B cell (primary cell): ENCODE measurements at regions not wholly inside any gene's neighbourhood (a gene's known extent, or its start where the extent isn't known, plus 50 kb on each side); places are given as distances from the start of the nearest gene placed in this dataset.

Source experiments
- ATAC-seq: fragments of 200-7000 bp; cut with Tn5 transposase; one replicate; pipeline ENCODE4 v1.10.0; 2021; ENCODE audit warnings: low read depth, mild to moderate bottlenecking, moderate number of reproducible peaks, moderate library complexity
- CTCF ChIA-PET: fragments of 350-600 bp; sonication (Branson Sonifier 250); formaldehyde crosslinking; loops from one replicate; lab custom pipeline; 2021; ENCODE audit warnings: antibody characterized with exemption, inconsistent platforms; lab: Charles Lee
- POLR2A ChIA-PET: fragments of 350-600 bp; sonication (Branson Sonifier 250); formaldehyde crosslinking; loops from one replicate; lab custom pipeline; 2021; ENCODE audit warnings: antibody characterized with exemption; lab: Charles Lee
- DNase-seq: peaks from one replicate; pipeline ENCODE4 v3.0.0; 2013
- H2AFZ ChIP-seq: 2 replicates; pipeline ENCODE4 v1.6.1; 2012; ENCODE audit warnings: mild to moderate bottlenecking, low read depth, low read length; ENCODE audit not compliant: insufficient read depth, poor library complexity, severe bottlenecking
- H3K27ac ChIP-seq, 2 donors: 1 replicate in 1 of 2; 2 replicates in 1 of 2; pipeline ENCODE4 v1.5.1; 2012 to 2013; ENCODE audit warnings: low read length in 2 of 2, mild to moderate bottlenecking in 2 of 2, moderate library complexity in 1 of 2
- H3K27me3 ChIP-seq, 4 experiments: fragments of 200-600 bp in 1 of 4; sonication (generic) in 1 of 4; replicated peaks in 1 of 4; 1 replicate in 2 of 4; 2 replicates in 2 of 4; pipeline versions ENCODE4 v1.6.1 to v1.7.0; 2013 to 2016; ENCODE audit warnings: low read length in 3 of 4, mild to moderate bottlenecking in 2 of 4, mixed read lengths in 1 of 4, moderate library complexity in 1 of 4; ENCODE audit not compliant: insufficient read depth in 4 of 4, control insufficient read depth in 3 of 4; ENCODE audit errors: control extremely low read depth in 1 of 4
- H3K36me3 ChIP-seq, 2 experiments: replicated peaks in 1 of 2; 1 replicate in 1 of 2; 2 replicates in 1 of 2; pipeline versions ENCODE4 v1.6.1 to v1.7.1; 2013; ENCODE audit warnings: low read length in 1 of 2; ENCODE audit not compliant: insufficient read depth in 2 of 2, control insufficient read depth in 1 of 2; ENCODE audit errors: control extremely low read depth in 1 of 2, extremely low read depth in 1 of 2
- H3K4me1 ChIP-seq, 2 donors: fragments of 200-600 bp in 1 of 2; sonication (generic) in 1 of 2; 1 replicate in 1 of 2; 2 replicates in 1 of 2; pipeline versions ENCODE4 v1.5.1 to v1.6.1; 2013 to 2017; ENCODE audit warnings: low read length in 2 of 2; ENCODE audit not compliant: control insufficient read depth in 2 of 2, insufficient read depth in 2 of 2
- H3K4me2 ChIP-seq: replicated peaks from 2 replicates; pipeline ENCODE3; 2012; ENCODE audit warnings: mild to moderate bottlenecking, low read depth, low read length; ENCODE audit not compliant: poor library complexity, severe bottlenecking
- H3K4me3 ChIP-seq, 5 experiments: fragments of 200-600 bp in 1 of 5; sonication (generic) in 1 of 5; 1 replicate in 3 of 5; 2 replicates in 2 of 5; pipeline versions ENCODE4 v1.5.1 to v1.7.0; 2011 to 2016; ENCODE audit warnings: low read length in 4 of 5, mild to moderate bottlenecking in 4 of 5, low read depth in 2 of 5, control low read depth in 1 of 5, moderate library complexity in 1 of 5; ENCODE audit not compliant: insufficient read depth in 1 of 5; ENCODE audit errors: control extremely low read depth in 1 of 5, extremely low read depth in 1 of 5
- H3K79me2 ChIP-seq: fragments of 200-600 bp; sonication (generic); one replicate; pipeline ENCODE4 v1.6.0; 2016; ENCODE audit warnings: low read length; ENCODE audit not compliant: control insufficient read depth, insufficient read depth
- H3K9ac ChIP-seq: fragments of 200-600 bp; sonication (generic); 2 replicates; pipeline ENCODE4 v1.6.1; 2017; ENCODE audit warnings: mild to moderate bottlenecking, low read length, moderate library complexity
- H3K9me3 ChIP-seq, 3 donors: one replicate each; pipeline versions ENCODE4 v1.6.1 to v1.7.1; 2013; ENCODE audit warnings: low read length in 2 of 3; ENCODE audit not compliant: control insufficient read depth in 2 of 3, insufficient read depth in 1 of 3; ENCODE audit errors: control extremely low read depth in 1 of 3
- H4K20me1 ChIP-seq: 2 replicates; pipeline ENCODE4 v1.6.0; 2012; ENCODE audit warnings: mild to moderate bottlenecking, low read length; ENCODE audit not compliant: insufficient read depth, control insufficient read depth, poor library complexity, severe bottlenecking
- H3K27ac Mint-ChIP-seq: one replicate; pipeline ENCODE4 v1.8.0; 2021; ENCODE audit warnings: mixed read lengths
- H3K27me3 Mint-ChIP-seq: one replicate; pipeline ENCODE4 v1.8.0; 2021; ENCODE audit warnings: mixed read lengths
- H3K4me1 Mint-ChIP-seq: one replicate; pipeline ENCODE4 v1.8.0; 2021; ENCODE audit warnings: mixed read lengths
- H3K4me3 Mint-ChIP-seq: one replicate; pipeline ENCODE4 v1.8.0; 2021; ENCODE audit warnings: mixed read lengths
- H3K9me3 Mint-ChIP-seq: one replicate; pipeline ENCODE4 v1.8.0; 2022; ENCODE audit warnings: mixed read lengths; ENCODE audit not compliant: insufficient read depth
- EZH2 ChIP-seq: IDR thresholded peaks from 2 replicates; pipeline ENCODE4 v1.6.1; 2012; ENCODE audit warnings: borderline replicate concordance, low read depth, mild to moderate bottlenecking, moderate library complexity, low read length; ENCODE audit not compliant: insufficient read depth, poor library complexity, severe bottlenecking
- WGBS: methylation state at CpG from one replicate; pipeline ENCODE4 v1.1.5; 2013; ENCODE audit warnings: missing lambda C conversion rate; ENCODE audit not compliant: insufficient coverage; 5-methylcytosine and 5-hydroxymethylcytosine counted together
- intact Hi-C: fragments of 100-400 bp; cut with micrococcal nuclease; formaldehyde crosslinking; loops from one replicate; pipeline ENCODE4 v1.10.0; 2022
- TF ChIP-seq, protein P1 (sequence below): fragments of 200-600 bp; IDR thresholded peaks from one replicate; pipeline ENCODE4 v1.8.0; 2022; ENCODE audit warnings: antibody characterized with exemption, mild to moderate bottlenecking

GRCh38 chr17:79237448-79238053, 162.9 kb downstream of the ENGASE start:
- H3K27me3 ChIP-seq: peaks cover 0 to 2% (median 0%) of the 10 kb centered on the region in 4 experiments
- no peak overlapping the region for H3K4me3 Mint-ChIP-seq
- DNase-seq (no peak), ATAC-seq (no peak)
- no peaks in the 10 kb centered on the region for H3K9me3 ChIP-seq
- no peak overlapping the region for H3K9ac ChIP-seq
- H3K27ac Mint-ChIP-seq: no peak overlapping the region
- peaks cover 0 to 1% of the 10 kb centered on the region in 2 donors for H3K4me1 ChIP-seq
- POLR2A ChIA-PET: no interaction called here
- H3K4me3 ChIP-seq: no peak overlapping the region
- H3K4me2 ChIP-seq: no peak overlapping the region
- no peaks in the 10 kb centered on the region for H4K20me1 ChIP-seq
- no peaks in the 10 kb centered on the region for H3K4me1 Mint-ChIP-seq
- 79% methylated on average over 12 of the region's 13 CpGs for WGBS
- no peak for TF ChIP-seq EZH2
- TF ChIP-seq, protein P1, sequence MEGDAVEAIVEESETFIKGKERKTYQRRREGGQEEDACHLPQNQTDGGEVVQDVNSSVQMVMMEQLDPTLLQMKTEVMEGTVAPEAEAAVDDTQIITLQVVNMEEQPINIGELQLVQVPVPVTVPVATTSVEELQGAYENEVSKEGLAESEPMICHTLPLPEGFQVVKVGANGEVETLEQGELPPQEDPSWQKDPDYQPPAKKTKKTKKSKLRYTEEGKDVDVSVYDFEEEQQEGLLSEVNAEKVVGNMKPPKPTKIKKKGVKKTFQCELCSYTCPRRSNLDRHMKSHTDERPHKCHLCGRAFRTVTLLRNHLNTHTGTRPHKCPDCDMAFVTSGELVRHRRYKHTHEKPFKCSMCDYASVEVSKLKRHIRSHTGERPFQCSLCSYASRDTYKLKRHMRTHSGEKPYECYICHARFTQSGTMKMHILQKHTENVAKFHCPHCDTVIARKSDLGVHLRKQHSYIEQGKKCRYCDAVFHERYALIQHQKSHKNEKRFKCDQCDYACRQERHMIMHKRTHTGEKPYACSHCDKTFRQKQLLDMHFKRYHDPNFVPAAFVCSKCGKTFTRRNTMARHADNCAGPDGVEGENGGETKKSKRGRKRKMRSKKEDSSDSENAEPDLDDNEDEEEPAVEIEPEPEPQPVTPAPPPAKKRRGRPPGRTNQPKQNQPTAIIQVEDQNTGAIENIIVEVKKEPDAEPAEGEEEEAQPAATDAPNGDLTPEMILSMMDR: no peak
- H3K36me3 ChIP-seq: no peaks in the 10 kb centered on the region
- CTCF ChIA-PET: interaction anchor here (1.4 to 1.7 kb wide), 2 partner anchors 151 to 154 kb away, joined by 4 to 7 read pairs; no protein-coding TSS in a partner anchor
- H3K27ac ChIP-seq: no peak overlapping the region
- H2AFZ ChIP-seq: no peak overlapping the region
- no peaks in the 10 kb centered on the region for H3K9me3 Mint-ChIP-seq
- H3K27me3 Mint-ChIP-seq: peaks cover 7% of the 10 kb centered on the region
- intact Hi-C loops: no loop called here
- H3K79me2 ChIP-seq: no peaks in the 10 kb centered on the region

DNA sequence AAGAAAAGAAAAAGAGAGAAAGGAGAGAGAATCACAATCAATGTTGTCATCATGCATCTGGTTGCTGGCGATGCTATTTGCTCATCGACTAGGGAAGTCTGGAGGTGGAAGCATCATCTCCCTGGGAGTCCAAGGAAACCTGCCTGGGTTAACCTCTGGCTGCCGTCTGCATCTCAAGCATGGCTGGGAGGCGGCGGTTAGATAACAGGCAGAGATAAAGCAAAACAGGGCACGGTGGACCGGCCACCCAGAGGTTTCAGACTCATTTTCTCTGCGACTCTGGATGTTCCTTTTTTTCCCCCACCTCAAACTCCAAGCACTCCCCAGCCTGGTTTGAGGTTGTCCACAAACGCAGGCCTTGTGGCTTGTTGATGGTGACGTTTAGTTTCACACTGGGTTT, 161.2 kb downstream of the ENGASE start:
- no peaks in the 10 kb centered on the region for H4K20me1 ChIP-seq
- H3K27me3 ChIP-seq: peaks cover 0 to 2% (median 0%) of the 10 kb centered on the region in 4 experiments
- no peaks in the 10 kb centered on the region for H3K4me1 ChIP-seq
- H3K9ac ChIP-seq: no peak overlapping the region
- no peak overlapping the region for H3K4me2 ChIP-seq
- Mint-ChIP-seq H3K27ac (no peak overlapping the region), H3K9me3 (no peaks in the 10 kb centered on the region), H3K4me3 (no peak overlapping the region), H3K27me3 (peaks cover 7% of the 10 kb centered on the region), H3K4me1 (no peaks in the 10 kb centered on the region)
- 88% methylated on average over 7 of the region's 10 CpGs for WGBS
- no peaks in the 10 kb centered on the region for H3K79me2 ChIP-seq
- intact Hi-C loops: no loop called here
- no peak for TF ChIP-seq EZH2
- TF ChIP-seq, protein P1: no peak
- DNase-seq: no peak
- no peak for ATAC-seq
- CTCF ChIA-PET: interaction anchor here (1.0 to 1.7 kb wide), 2 partner anchors 48 to 156 kb away, joined by 3 to 7 read pairs; no protein-coding TSS in a partner anchor
- no peak overlapping the region for H2AFZ ChIP-seq
- no peak overlapping the region for H3K4me3 ChIP-seq
- H3K27ac ChIP-seq: no peak overlapping the region
- H3K36me3 ChIP-seq: no peaks in the 10 kb centered on the region
- no peaks in the 10 kb centered on the region for H3K9me3 ChIP-seq
- POLR2A ChIA-PET: no interaction called here
